Neural cell (in vitro differentiated cells): ENCODE measurements at regions not wholly inside any gene's neighbourhood (a gene's known extent, or its start where the extent isn't known, plus 50 kb on each side); places are given as distances from the start of the nearest gene placed in this dataset.

Experiments used
- H2AFZ ChIP-seq: fragments of 200-600, 300-800 bp; sonication (generic), shearing (Covaris generic); 2 replicates; pipeline ENCODE4 v1.6.0; 2014; ENCODE audit warnings: low read depth, mild to moderate bottlenecking, antibody characterized with exemption, low read length, moderate library complexity
- H3F3A ChIP-seq: fragments of 200-600 bp; shearing (Covaris generic); 2 replicates; pipeline ENCODE4 v1.6.1; 2016; ENCODE audit warnings: mild to moderate bottlenecking, moderate library complexity, mixed read lengths, antibody characterized with exemption, low read length; ENCODE audit not compliant: insufficient read depth, poor library complexity, severe bottlenecking
- H3K27ac ChIP-seq: fragments of 200-600, 300-800 bp; sonication (generic), shearing (Covaris generic); 2 replicates; pipeline ENCODE4 v1.5.1; 2014; ENCODE audit warnings: mild to moderate bottlenecking, low read length, moderate library complexity
- H3K27me3 ChIP-seq: fragments of 300-800, 200-600 bp; sonication (generic), shearing (Covaris generic); 2 replicates; pipeline ENCODE4 v1.6.0; 2014; ENCODE audit warnings: mild to moderate bottlenecking, low read depth, low read length, moderate library complexity; ENCODE audit not compliant: insufficient read depth
- H3K36me3 ChIP-seq: fragments of 300-800, 200-600 bp; sonication (generic), shearing (Covaris generic); 2 replicates; pipeline ENCODE4 v1.5.1; 2014; ENCODE audit warnings: mild to moderate bottlenecking, antibody characterized with exemption, low read length, moderate library complexity; ENCODE audit not compliant: insufficient read depth
- H3K4me2 ChIP-seq: fragments of 300-800, 200-600 bp; sonication (generic), shearing (Covaris generic); 2 replicates; pipeline ENCODE4 v1.6.0; 2014; ENCODE audit warnings: mild to moderate bottlenecking, low read length
- H3K4me3 ChIP-seq: fragments of 300-800, 200-600 bp; sonication (generic), shearing (Covaris generic); 2 replicates; pipeline ENCODE4 v1.5.1; 2014; ENCODE audit warnings: mild to moderate bottlenecking, low read length, moderate library complexity
- H3K79me2 ChIP-seq: fragments of 200-600 bp; shearing (Covaris generic); replicated peaks from 2 replicates; pipeline ENCODE4 v1.6.0; 2014; ENCODE audit warnings: mild to moderate bottlenecking, low read length, moderate library complexity; ENCODE audit not compliant: insufficient read depth
- H3K9ac ChIP-seq: fragments of 300-800, 200-600 bp; sonication (generic), shearing (Covaris generic); 2 replicates; pipeline ENCODE4 v1.6.1; 2016; ENCODE audit warnings: mild to moderate bottlenecking, low read length, mixed read lengths
- H3K9me2 ChIP-seq: fragments of 200-600 bp; shearing (Covaris generic); 2 replicates; pipeline ENCODE4 v1.6.1; 2016; ENCODE audit warnings: mild to moderate bottlenecking, low read length, mixed read lengths; ENCODE audit not compliant: insufficient read depth
- H3K9me3 ChIP-seq: fragments of 200-600, 300-800 bp; sonication (generic), shearing (Covaris generic); 2 replicates; pipeline ENCODE4 v1.6.1; 2016; ENCODE audit warnings: mild to moderate bottlenecking, mixed run types, low read length, moderate library complexity, mixed read lengths
- H4K20me1 ChIP-seq: fragments of 200-600 bp; shearing (Covaris generic); 2 replicates; pipeline ENCODE4 v1.6.1; 2016; ENCODE audit warnings: mild to moderate bottlenecking, mixed run types; ENCODE audit not compliant: insufficient read depth
- CTCF ChIP-seq: fragments of 450-650 bp; IDR thresholded peaks from 2 replicates; pipeline ENCODE4 v1.5.1; 2014; ENCODE audit warnings: antibody characterized with exemption, mild to moderate bottlenecking, moderate library complexity; ENCODE audit not compliant: poor library complexity, severe bottlenecking
- EP300 ChIP-seq: fragments of 450-650 bp; conservative IDR thresholded peaks from 2 replicates; pipeline ENCODE4 v1.6.1; 2014; ENCODE audit warnings: antibody characterized with exemption, mild to moderate bottlenecking, moderate library complexity; ENCODE audit not compliant: poor library complexity, severe bottlenecking
- EZH2 ChIP-seq: fragments of 200-600, 300-800 bp; shearing (Covaris generic), sonication (generic); IDR thresholded peaks from 2 replicates; pipeline ENCODE4 v1.6.1; 2014; ENCODE audit warnings: antibody characterized with exemption, low read length, borderline replicate concordance, mild to moderate bottlenecking; ENCODE audit not compliant: insufficient read depth, poor library complexity, severe bottlenecking
- MXI1 ChIP-seq: fragments of 450-650 bp; conservative IDR thresholded peaks from 2 replicates; pipeline ENCODE4 v1.6.1; 2014; ENCODE audit warnings: antibody characterized with exemption, mild to moderate bottlenecking; ENCODE audit not compliant: poor library complexity, severe bottlenecking
- POLR2AphosphoS5 ChIP-seq: IDR thresholded peaks from 2 replicates; pipeline ENCODE4 v1.6.1; 2012
- RAD21 ChIP-seq: fragments of 450-650 bp; conservative IDR thresholded peaks from 2 replicates; pipeline ENCODE4 v1.6.1; 2014; ENCODE audit warnings: antibody characterized with exemption, mild to moderate bottlenecking, moderate library complexity
- REST ChIP-seq: IDR thresholded peaks from 2 replicates; pipeline ENCODE4 v1.6.1; 2012; ENCODE audit warnings: borderline replicate concordance
- SMC3 ChIP-seq: fragments of 450-650 bp; conservative IDR thresholded peaks from 2 replicates; pipeline ENCODE4 v1.6.1; 2014; ENCODE audit warnings: antibody characterized with exemption, mild to moderate bottlenecking, moderate library complexity; ENCODE audit not compliant: poor library complexity
- TAF1 ChIP-seq: IDR thresholded peaks from 2 replicates; pipeline ENCODE4 v1.6.1; 2012; ENCODE audit warnings: low read depth

GRCh38 chr1:115433483-115433882, 95.4 kb upstream of the NGF start:
- Histone ChIP-seq H4K20me1 (no peaks in the 10 kb centered on the region), H3K27ac (no peak overlapping the region), H3K9me2 (no peaks in the 10 kb centered on the region), H3K36me3 (no peaks in the 10 kb centered on the region), H2AFZ (no peak overlapping the region), H3K79me2 (no peaks in the 10 kb centered on the region), H3K4me3 (no peak overlapping the region), H3K9me3 (no peaks in the 10 kb centered on the region), H3F3A (no peaks in the 10 kb centered on the region), H3K9ac (no peak overlapping the region), H3K4me2 (no peak overlapping the region), H3K27me3 (no peaks in the 10 kb centered on the region)
- no peak for TF ChIP-seq EZH2
- TF ChIP-seq POLR2AphosphoS5: no peak
- no peak for TF ChIP-seq SMC3
- no peak for TF ChIP-seq CTCF
- TF ChIP-seq TAF1: no peak
- TF ChIP-seq MXI1: no peak
- no peak for TF ChIP-seq REST
- TF ChIP-seq RAD21: no peak

- H2AFZ ChIP-seq: no peak overlapping the region
- H3K36me3 ChIP-seq: no peaks in the 10 kb centered on the region
- no peaks in the 10 kb centered on the region for H3K9me3 ChIP-seq
These were observed 94.0 kb upstream of the NGF start for GRCh38 chr1:115432061-115432460.

More at GRCh38 chr1:115432061-115432460, 94.0 kb upstream of the NGF start:
- TF ChIP-seq REST (no peak), CTCF (no peak), POLR2AphosphoS5 (no peak), EP300 (no peak), MXI1 (no peak), RAD21 (no peak), TAF1 (no peak)
- Histone ChIP-seq H3K4me2 (no peak overlapping the region), H3K9ac (no peak overlapping the region), H3K79me2 (no peaks in the 10 kb centered on the region), H3K4me3 (no peak overlapping the region), H3K9me2 (no peaks in the 10 kb centered on the region), H4K20me1 (no peaks in the 10 kb centered on the region), H3F3A (no peaks in the 10 kb centered on the region), H3K27ac (no peak overlapping the region), H3K27me3 (no peaks in the 10 kb centered on the region)
